Ishikawa (cell line): ENCODE measurements at regions not wholly inside any gene's neighbourhood (a gene's known extent, or its start where the extent isn't known, plus 50 kb on each side); places are given as distances from the start of the nearest gene placed in this dataset.

ENCODE experiments used
- CEBPB ChIP-seq: IDR thresholded peaks from 2 replicates; pipeline ENCODE4 v1.6.1; 2012
- EP300 ChIP-seq: IDR thresholded peaks from 2 replicates; pipeline ENCODE4 v1.6.1; 2012; ENCODE audit warnings: borderline replicate concordance
- MAX ChIP-seq: IDR thresholded peaks from 2 replicates; pipeline ENCODE4 v1.6.1; 2012
- NFIC ChIP-seq: IDR thresholded peaks from 2 replicates; pipeline ENCODE4 v1.6.1; 2012

GRCh38 chr6:165818200-165818599, 155.2 kb upstream of the PDE10A start:
- TF ChIP-seq EP300 (no peak), MAX (no peak), NFIC (no peak), CEBPB (no peak)
